Thoracic aorta (tissue), 2 donors: ENCODE measurements at regions not wholly inside any gene's neighbourhood (a gene's known extent, or its start where the extent isn't known, plus 50 kb on each side); places are given as distances from the start of the nearest gene placed in this dataset.

ENCODE experiments used
- ATAC-seq: fragments of 150-250 bp; one replicate; pipeline ENCODE4 v1.8.0; 2017; ENCODE audit warnings: low read depth; ENCODE audit not compliant: insufficient number of reproducible peaks, low FRiP score
- DNase-seq: peaks from one replicate; pipeline ENCODE4 v3.0.0-alpha.2; 2020; ENCODE audit warnings: low spot score
- H3K27ac ChIP-seq, 2 donors: fragments of 200-600 bp; sonication (generic); 1 replicate in 1 of 2; 2 replicates in 1 of 2; pipeline ENCODE4 v1.5.1; 2016; ENCODE audit warnings: mild to moderate bottlenecking in 2 of 2, moderate library complexity in 2 of 2
- H3K27me3 ChIP-seq: fragments of 200-600 bp; sonication (generic); replicated peaks from 2 replicates; pipeline ENCODE4 v1.6.0; 2016; ENCODE audit warnings: mild to moderate bottlenecking; ENCODE audit not compliant: insufficient read depth
- H3K36me3 ChIP-seq: fragments of 200-600 bp; sonication (generic); one replicate; pipeline ENCODE4 v1.5.1; 2016
- H3K4me1 ChIP-seq, 2 donors: fragments of 200-600 bp; sonication (generic); 1 replicate in 1 of 2; 2 replicates in 1 of 2; pipeline versions ENCODE4 v1.5.1 to v1.6.0; 2016; ENCODE audit warnings: low read depth in 2 of 2, mild to moderate bottlenecking in 1 of 2; ENCODE audit not compliant: control insufficient read depth in 1 of 2
- H3K4me3 ChIP-seq: fragments of 200-600 bp; sonication (generic); 2 replicates; pipeline ENCODE4 v1.5.1; 2016; ENCODE audit warnings: mild to moderate bottlenecking
- H3K9me3 ChIP-seq: fragments of 200-600 bp; sonication (generic); 2 replicates; pipeline ENCODE4 v1.5.1; 2016
- TF ChIP-seq, protein P1 (sequence below): fragments of 200-600 bp; sonication (generic); IDR thresholded peaks from one replicate; pipeline ENCODE4 v1.5.1; 2019; ENCODE audit warnings: antibody characterized with exemption

DNA sequence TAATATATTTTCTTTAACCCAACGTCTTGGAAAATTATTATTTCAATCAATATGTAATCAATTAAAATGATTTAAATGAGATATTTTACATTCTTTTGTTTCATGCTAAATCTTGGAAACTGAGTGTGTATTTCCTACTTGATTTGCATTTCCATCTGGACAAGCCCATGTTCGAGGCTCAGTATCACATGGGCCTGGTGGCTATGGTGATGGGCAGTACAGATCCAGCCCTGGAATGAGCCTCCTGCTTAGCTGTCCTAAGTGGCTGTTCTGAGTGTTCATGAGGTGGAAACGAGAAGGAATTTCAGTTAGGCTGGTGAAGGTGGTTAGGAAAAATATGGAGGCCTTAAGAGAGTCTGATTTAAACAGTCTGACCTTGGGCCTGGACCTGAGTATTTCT lies 73.0 kb upstream of the ATXN1 start:
- TF ChIP-seq, protein P1, sequence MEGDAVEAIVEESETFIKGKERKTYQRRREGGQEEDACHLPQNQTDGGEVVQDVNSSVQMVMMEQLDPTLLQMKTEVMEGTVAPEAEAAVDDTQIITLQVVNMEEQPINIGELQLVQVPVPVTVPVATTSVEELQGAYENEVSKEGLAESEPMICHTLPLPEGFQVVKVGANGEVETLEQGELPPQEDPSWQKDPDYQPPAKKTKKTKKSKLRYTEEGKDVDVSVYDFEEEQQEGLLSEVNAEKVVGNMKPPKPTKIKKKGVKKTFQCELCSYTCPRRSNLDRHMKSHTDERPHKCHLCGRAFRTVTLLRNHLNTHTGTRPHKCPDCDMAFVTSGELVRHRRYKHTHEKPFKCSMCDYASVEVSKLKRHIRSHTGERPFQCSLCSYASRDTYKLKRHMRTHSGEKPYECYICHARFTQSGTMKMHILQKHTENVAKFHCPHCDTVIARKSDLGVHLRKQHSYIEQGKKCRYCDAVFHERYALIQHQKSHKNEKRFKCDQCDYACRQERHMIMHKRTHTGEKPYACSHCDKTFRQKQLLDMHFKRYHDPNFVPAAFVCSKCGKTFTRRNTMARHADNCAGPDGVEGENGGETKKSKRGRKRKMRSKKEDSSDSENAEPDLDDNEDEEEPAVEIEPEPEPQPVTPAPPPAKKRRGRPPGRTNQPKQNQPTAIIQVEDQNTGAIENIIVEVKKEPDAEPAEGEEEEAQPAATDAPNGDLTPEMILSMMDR, result no peak
- H3K9me3 ChIP-seq, result no peaks in the 10 kb centered on the region
- no peaks in the 10 kb centered on the region for H3K27me3 ChIP-seq
- ATAC-seq (no peak), DNase-seq (no peak)
- no peaks in the 10 kb centered on the region for H3K4me1 ChIP-seq
- H3K4me3 ChIP-seq, result no peak overlapping the region
- H3K27ac ChIP-seq, result no peak overlapping the region
- H3K36me3 ChIP-seq, result no peaks in the 10 kb centered on the region

DNA sequence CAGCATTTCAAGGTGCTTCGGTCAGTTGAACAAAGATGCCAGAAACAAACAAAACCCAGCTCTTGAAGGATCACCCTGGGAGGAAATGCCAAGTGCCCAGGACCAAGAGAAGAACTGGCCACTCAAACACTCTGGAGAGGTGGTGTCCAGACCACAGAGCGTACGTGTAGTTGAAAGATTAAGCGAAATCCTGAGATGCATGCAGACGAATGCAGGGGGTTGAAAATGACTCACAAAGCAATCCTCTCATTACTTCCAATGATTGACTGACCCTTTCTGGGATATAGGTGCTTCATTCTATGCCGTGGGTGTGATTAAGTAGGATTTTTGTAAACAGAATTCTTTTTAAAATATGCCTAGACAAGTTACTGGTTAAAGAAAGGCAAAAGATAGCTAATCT lies 71.5 kb upstream of the ATXN1 start:
- Histone ChIP-seq H3K27me3 (no peaks in the 10 kb centered on the region), H3K9me3 (no peaks in the 10 kb centered on the region), H3K4me3 (no peak overlapping the region), H3K4me1 (no peaks in the 10 kb centered on the region), H3K27ac (no peak overlapping the region), H3K36me3 (no peaks in the 10 kb centered on the region)
- ATAC-seq (no peak), DNase-seq (no peak)
- TF ChIP-seq, protein P1, result no peak

DNA sequence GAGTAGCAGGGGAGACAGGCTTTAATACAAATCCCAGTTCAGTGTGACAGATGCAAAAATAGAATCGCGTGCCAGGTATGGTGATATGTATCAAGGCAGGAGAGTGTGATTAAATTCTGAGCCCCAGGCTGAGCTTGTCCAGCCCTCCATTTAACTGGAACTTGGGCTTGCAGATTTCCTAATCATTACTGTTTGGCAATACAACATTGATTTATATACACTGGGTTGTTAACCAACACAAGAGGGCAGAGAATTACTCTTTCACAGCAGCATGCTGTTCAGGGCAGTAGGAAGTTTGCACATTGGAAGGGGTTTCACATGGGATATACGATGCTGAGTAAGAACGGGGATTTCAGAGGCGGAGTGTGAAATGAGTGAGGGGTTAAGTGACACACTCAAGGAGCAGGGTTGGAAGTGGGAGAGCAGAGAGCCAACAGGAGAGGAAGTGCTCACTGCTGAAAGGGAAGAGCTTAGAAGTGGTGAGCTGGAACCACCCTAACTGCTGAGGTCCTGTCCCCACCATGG lies 70.8 kb upstream of the ATXN1 start:
- Histone ChIP-seq H3K4me3 (no peak overlapping the region), H3K4me1 (no peaks in the 10 kb centered on the region), H3K9me3 (no peaks in the 10 kb centered on the region), H3K27me3 (no peaks in the 10 kb centered on the region), H3K27ac (no peak overlapping the region), H3K36me3 (no peaks in the 10 kb centered on the region)
- ATAC-seq, result no peak
- TF ChIP-seq, protein P1, result no peak
- no peak for DNase-seq

DNA sequence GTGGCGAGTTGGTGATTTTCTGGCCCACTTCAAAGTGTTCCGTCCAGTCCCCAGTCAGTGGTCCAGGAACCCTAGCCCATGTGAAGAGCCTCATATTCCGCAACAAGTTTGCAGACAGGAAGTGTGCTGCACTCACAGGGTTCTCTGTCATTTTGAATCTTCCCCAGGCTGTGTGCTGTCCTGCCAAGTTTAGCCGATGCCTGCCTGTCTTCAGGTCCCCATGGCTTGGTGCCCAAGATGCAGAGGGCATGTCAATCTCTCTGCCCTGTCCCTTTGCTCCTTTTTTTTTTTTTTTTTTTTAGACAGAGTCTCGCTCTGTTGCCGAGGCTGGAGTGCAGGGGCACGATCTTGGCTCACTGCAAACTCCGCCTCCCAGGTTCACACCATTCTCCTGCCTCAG lies 69.9 kb upstream of the ATXN1 start:
- Histone ChIP-seq H3K27ac (no peak overlapping the region), H3K36me3 (no peaks in the 10 kb centered on the region), H3K4me1 (no peaks in the 10 kb centered on the region), H3K9me3 (no peaks in the 10 kb centered on the region), H3K4me3 (no peak overlapping the region), H3K27me3 (no peaks in the 10 kb centered on the region)
- ATAC-seq (no peak), DNase-seq (no peak)
- TF ChIP-seq, protein P1, result no peak

DNA sequence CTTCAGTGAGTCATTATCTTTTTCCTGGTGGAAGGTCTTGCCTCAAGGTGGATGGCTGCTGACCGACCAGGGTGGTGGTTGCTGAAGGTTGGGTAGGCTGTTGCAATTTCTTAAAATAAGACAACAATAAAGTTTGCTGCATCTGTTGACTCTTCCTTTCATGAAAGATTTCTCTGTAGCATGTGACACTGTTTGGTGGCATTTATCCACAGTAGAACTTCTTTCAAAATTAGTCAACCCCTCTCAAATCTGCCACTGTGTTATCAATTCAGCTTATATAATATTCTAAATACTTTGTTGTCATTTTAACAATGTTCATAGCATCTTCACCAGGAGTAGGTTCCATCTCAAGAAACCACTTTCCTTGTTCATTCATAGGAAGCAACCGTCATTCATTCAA lies 66.8 kb upstream of the ATXN1 start:
- H3K27me3 ChIP-seq, result no peaks in the 10 kb centered on the region
- ATAC-seq (no peak), DNase-seq (no peak)
- TF ChIP-seq, protein P1, result no peak
- H3K4me3 ChIP-seq, result no peak overlapping the region
- H3K4me1 ChIP-seq, result no peaks in the 10 kb centered on the region
- H3K36me3 ChIP-seq, result no peaks in the 10 kb centered on the region
- H3K27ac ChIP-seq, result no peak overlapping the region
- H3K9me3 ChIP-seq, result no peaks in the 10 kb centered on the region
